HG03159 (cell line): ENCODE measurements at regions not wholly inside any gene's neighbourhood (a gene's known extent, or its start where the extent isn't known, plus 50 kb on each side); places are given as distances from the start of the nearest gene placed in this dataset.
"Not testable (repeated sequence)": the region's sequence is repeated elsewhere in the genome, so short reads cannot be mapped to it uniquely, and the experiment has no call there.

Experiments used
- ATAC-seq: cut with Tn5 transposase; IDR thresholded peaks from one replicate; pipeline ENCODE4 v1.9.1; 2021; ENCODE audit warnings: mild to moderate bottlenecking, moderate library complexity; ENCODE audit not compliant: unreplicated experiment

- ATAC-seq, result not testable (repeated sequence)
These were observed 94.3 kb downstream of the KCNJ12 start for GRCh38 chr17:21470422-21470821.

- ATAC-seq, result no peak
These were observed 94.7 kb downstream of the KCNJ12 start for GRCh38 chr17:21470861-21471260.

GRCh38 chr17:21474815-21475214 is 98.7 kb downstream of the KCNJ12 start:
- ATAC-seq, result no peak

- no peak for ATAC-seq
These were observed 99.4 kb downstream of the KCNJ12 start for GRCh38 chr17:21475571-21475970.

GRCh38 chr17:21476867-21477266 is 100.7 kb downstream of the KCNJ12 start:
- no peak for ATAC-seq

GRCh38 chr17:21482189-21482865 is 106.2 kb downstream of the KCNJ12 start:
- no peak for ATAC-seq

GRCh38 chr17:21488043-21488442 is 111.9 kb downstream of the KCNJ12 start:
- not testable (repeated sequence) for ATAC-seq

- ATAC-seq, result no peak
These were observed 117.8 kb downstream of the KCNJ12 start for GRCh38 chr17:21493993-21494392.

GRCh38 chr17:21495281-21495680 is 119.1 kb downstream of the KCNJ12 start:
- no peak for ATAC-seq

GRCh38 chr17:21500064-21500463 is 123.9 kb downstream of the KCNJ12 start:
- no peak for ATAC-seq

- not testable (repeated sequence) for ATAC-seq
These were observed 126.0 kb downstream of the KCNJ12 start for GRCh38 chr17:21501927-21502700.

- no peak for ATAC-seq
These were observed 130.0 kb downstream of the KCNJ12 start for GRCh38 chr17:21505819-21506815.

GRCh38 chr17:21507806-21508205 is 131.6 kb downstream of the KCNJ12 start:
- not testable (repeated sequence) for ATAC-seq

- ATAC-seq, result no peak
These were observed 132.1 kb downstream of the KCNJ12 start for GRCh38 chr17:21508211-21508610.

- not testable (repeated sequence) for ATAC-seq
These were observed 133.2 kb downstream of the KCNJ12 start for GRCh38 chr17:21509356-21509755.

- ATAC-seq, result no peak
These were observed 134.7 kb downstream of the KCNJ12 start for GRCh38 chr17:21510686-21511362.

GRCh38 chr17:21511363-21512195 is 135.4 kb downstream of the KCNJ12 start:
- ATAC-seq, result no peak

GRCh38 chr17:21512307-21513011 is 136.3 kb downstream of the KCNJ12 start:
- ATAC-seq, result no peak

GRCh38 chr17:21513012-21513570 is 136.9 kb downstream of the KCNJ12 start:
- ATAC-seq, result peak; percentile 74
